ENCODE measurements at regions not wholly inside any gene's neighbourhood (a gene's known extent, or its start where the extent isn't known, plus 50 kb on each side); places are given as distances from the start of the nearest gene placed in this dataset.

- DNase-seq (ENCODE audit: low spot score): no peak
- TF ChIP-seq CTCF (IDR thresholded peaks at IDR 0.05; ENCODE audit: extremely low read depth, missing control alignments): no peak
These were observed 145.0 kb upstream of the TMCO5A start for GRCh38 chr15:37789397-37789786.

DNA sequence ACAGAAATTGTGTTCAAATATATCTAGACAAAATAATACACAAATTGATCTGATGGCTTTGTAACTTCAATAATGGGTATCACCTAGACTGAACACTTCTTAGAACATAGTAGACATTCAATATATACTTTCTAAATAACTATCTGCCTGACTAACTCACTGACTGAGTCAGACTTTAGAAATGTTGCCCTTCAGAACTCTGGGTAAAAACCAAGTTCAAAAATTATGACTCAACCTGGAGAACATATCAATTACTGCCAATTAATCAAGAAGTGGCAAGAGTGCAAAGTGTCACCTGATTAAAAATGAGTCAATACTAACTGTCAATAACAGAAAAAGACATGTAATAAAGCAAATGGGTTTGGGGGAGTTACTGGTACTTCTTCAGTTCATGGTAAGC, 144.6 kb upstream of the TMCO5A start:
- TF ChIP-seq CTCF (IDR thresholded peaks at IDR 0.05; ENCODE audit: extremely low read depth, missing control alignments): no peak
- DNase-seq (ENCODE audit: low spot score): no peak

DNA sequence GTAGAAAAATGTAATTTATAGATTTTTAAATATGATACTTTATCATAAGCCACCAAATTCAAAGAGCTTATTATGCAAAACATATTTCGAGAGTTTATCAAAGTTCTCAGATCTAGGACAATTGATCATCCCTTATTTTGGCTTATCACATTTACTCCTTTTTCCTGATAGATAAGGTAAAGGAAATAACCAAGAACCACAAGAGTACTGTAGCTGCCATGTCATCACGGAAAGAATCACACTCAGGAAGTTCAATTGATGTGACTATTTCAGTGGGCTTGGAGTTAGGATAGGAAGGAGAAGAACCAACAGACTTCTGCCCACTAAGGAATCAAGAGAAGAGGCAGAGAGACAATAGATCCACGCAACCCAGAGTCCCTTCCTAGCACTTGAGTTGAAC, 142.7 kb upstream of the TMCO5A start:
- TF ChIP-seq CTCF (IDR thresholded peaks at IDR 0.05; ENCODE audit: extremely low read depth, missing control alignments): no peak
- no peak for DNase-seq (ENCODE audit: low spot score)

- no peak for DNase-seq (ENCODE audit: low spot score)
- TF ChIP-seq CTCF (IDR thresholded peaks at IDR 0.05; ENCODE audit: extremely low read depth, missing control alignments): no peak
These were observed 142.1 kb upstream of the TMCO5A start for GRCh38 chr15:37792351-37792750.

DNA sequence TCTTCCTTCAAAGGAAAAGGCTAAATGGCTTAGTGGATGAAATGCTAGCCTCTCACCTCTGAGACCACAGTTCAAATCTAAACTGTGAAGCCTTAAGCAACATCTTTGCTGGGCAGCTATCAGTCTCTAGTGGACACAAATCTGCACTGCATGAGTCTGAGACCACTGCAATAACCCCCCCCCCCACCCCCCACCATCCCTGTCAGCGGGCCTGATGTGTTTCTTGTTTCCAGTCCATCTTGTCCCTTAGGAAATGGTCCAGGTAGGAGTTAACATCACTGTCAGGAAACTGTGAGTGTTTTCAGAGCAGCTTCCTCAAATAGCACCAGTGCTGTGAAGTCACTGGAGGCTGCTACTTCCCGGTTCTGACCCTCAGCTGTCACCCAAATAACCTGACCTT, 140.6 kb upstream of the TMCO5A start:
- TF ChIP-seq CTCF (IDR thresholded peaks at IDR 0.05; ENCODE audit: extremely low read depth, missing control alignments): no peak
- DNase-seq (ENCODE audit: low spot score): no peak

DNA sequence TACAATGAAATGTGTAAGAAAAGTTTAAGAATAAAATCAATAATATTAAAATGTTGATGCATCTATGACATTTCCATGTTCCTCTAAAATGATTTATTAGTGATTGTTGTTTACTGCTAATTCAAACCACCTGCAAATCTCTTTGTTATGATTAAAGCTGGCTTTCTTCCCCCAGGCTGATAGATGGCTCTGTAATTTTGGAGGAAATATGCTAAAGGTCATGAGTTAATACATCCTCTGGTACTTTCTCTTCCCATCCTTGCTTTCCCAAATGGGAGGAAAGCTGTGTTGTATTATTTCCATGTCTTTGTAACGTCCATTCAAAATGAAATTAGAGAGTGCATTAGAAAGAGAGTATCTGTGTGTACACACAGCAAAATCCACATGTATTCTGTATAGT, 139.5 kb upstream of the TMCO5A start:
- DNase-seq (ENCODE audit: low spot score): no peak

DNA sequence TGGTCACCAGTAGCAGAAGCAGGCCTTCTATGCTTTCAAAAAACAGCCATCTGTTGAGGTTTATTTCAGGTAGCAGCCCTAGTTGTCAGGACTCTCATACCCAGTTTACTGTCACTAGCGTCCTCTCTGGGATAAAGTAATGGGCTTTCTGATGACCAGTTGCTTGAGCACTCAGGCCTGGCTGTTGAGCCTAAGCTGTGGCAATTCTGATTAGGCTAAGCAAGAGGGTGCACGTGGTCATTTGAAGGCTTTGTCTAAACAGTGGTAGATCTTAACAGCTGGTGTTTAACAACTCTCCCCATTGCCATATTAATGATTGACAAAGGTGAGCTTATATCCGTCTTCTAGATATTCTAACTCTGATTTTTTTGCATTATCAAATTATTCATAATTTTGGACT, 132.9 kb upstream of the TMCO5A start:
- TF ChIP-seq CTCF (IDR thresholded peaks at IDR 0.05; ENCODE audit: extremely low read depth, missing control alignments): no peak
- no peak for DNase-seq (ENCODE audit: low spot score)

More for the DNA sequence above, 139.5 kb upstream of the TMCO5A start:
- TF ChIP-seq CTCF (IDR thresholded peaks at IDR 0.05; ENCODE audit: extremely low read depth, missing control alignments): no peak
